MM.1S (cell line): ENCODE measurements at regions not wholly inside any gene's neighbourhood (a gene's known extent, or its start where the extent isn't known, plus 50 kb on each side); places are given as distances from the start of the nearest gene placed in this dataset.

Experiments used
- EZH2 ChIP-seq: fragments of 300-600 bp; sonication (generic); optimal IDR thresholded peaks from 2 replicates; pipeline ENCODE3; 2017; ENCODE audit warnings: low read depth, mild to moderate bottlenecking, antibody characterized with exemption, low read length, mixed read lengths
- EZH2phosphoT487 ChIP-seq: fragments of 300-600 bp; sonication (generic); IDR thresholded peaks from 2 replicates; pipeline ENCODE4 v1.6.1; 2018; ENCODE audit warnings: antibody characterized with exemption, low read length
- TF ChIP-seq, protein P1 (sequence below): fragments of 300-600 bp; sonication (generic); IDR thresholded peaks from 2 replicates; pipeline ENCODE4 v1.5.1; 2016; ENCODE audit warnings: antibody characterized with exemption, low read length, mixed read lengths

DNA sequence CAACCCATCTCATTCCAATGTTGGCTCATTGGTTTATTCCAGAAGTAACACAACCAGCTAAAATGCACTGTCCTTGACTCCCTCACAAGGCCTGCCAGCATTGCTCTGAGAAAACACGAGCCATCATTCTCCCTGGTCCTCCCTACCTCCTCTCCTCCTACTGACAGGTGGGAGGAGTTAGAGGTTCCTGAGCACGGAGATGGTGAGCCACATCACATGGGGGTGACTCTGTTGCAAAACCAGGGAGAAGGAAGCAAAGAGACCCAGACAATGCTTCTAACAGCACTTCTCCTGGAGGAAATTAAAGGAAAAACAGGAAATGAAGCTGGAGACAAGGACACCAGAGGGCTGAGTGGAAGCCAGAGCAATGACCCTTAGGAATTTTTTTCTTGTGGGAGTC is 667.4 kb downstream of the NTRK3 start:
- TF ChIP-seq, protein P1, sequence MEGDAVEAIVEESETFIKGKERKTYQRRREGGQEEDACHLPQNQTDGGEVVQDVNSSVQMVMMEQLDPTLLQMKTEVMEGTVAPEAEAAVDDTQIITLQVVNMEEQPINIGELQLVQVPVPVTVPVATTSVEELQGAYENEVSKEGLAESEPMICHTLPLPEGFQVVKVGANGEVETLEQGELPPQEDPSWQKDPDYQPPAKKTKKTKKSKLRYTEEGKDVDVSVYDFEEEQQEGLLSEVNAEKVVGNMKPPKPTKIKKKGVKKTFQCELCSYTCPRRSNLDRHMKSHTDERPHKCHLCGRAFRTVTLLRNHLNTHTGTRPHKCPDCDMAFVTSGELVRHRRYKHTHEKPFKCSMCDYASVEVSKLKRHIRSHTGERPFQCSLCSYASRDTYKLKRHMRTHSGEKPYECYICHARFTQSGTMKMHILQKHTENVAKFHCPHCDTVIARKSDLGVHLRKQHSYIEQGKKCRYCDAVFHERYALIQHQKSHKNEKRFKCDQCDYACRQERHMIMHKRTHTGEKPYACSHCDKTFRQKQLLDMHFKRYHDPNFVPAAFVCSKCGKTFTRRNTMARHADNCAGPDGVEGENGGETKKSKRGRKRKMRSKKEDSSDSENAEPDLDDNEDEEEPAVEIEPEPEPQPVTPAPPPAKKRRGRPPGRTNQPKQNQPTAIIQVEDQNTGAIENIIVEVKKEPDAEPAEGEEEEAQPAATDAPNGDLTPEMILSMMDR: no peak
- no peak for TF ChIP-seq EZH2phosphoT487
- TF ChIP-seq EZH2: no peak
